NCI-H1694 treated with DMSO at 0.1 percent for 48 hours (cell line): ENCODE measurements at regions not wholly inside any gene's neighbourhood (a gene's known extent, or its start where the extent isn't known, plus 50 kb on each side); places are given as distances from the start of the nearest gene placed in this dataset.

Source experiments
- DNase-seq: peaks from one replicate; lab custom pipeline; 2025; lab: John Stamatoyannopoulos, UW

DNA sequence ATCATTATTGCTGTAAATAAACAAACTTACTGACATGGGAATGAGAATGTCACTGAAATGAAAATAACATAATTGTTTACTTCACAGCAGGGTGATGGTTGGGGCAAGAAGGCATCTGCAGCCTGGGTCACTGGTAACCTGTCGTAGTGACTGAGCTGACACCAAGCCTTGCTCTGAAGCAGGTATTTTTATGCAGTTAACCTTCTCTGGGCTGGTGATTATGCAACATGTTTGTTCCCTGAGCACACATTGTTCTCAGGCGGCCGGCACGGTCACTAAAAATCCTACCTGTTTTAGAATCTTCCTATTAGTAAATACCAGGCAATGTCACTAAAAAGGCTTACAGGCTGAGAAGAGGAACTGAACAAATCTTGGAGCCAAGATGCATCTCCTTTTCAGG is 157.7 kb upstream of the NR3C1 start:
- no peak for DNase-seq

DNA sequence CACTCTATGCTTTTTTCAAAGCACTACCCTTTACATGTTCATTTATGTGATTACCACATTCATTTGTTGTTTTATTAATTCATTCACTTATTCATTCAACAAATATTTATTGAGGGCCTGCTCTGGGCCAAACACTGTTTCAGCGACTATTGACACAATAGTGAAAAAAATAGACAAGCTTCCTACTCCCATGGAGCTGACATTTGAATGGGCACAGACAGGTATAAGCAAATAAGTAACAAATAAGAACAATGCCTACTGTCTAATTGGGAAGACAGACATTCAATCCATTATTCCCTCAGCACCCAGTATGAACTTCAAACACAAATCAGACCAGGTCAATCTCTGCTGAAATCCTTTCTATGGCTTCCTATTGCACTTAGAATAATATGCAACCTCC is 156.9 kb upstream of the NR3C1 start:
- no peak for DNase-seq

DNA sequence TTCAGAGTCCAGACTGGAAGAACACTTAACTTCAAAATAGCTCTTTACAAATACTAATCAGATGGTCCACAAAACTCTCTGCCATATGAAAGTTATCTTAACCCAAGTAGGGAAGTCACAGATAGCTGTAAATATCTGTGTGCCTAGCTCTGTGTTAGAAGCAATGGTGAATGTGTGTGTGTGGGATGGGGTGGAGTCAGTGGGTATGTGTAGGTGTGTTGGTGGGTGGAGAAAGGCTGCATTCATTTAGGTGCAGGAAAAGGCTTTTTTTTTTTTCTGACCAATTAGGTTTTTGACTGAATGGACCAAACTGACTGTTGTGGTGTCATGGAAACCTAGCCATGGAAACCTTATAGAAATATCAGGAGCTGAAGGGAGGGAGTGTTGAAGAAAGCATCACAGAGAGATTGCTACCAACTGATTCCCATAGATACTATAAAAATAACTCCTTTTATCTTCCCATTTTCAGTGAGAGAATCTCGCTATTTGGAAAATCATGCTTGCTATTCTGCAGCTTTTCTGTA is 156.2 kb upstream of the NR3C1 start:
- no peak for DNase-seq

DNA sequence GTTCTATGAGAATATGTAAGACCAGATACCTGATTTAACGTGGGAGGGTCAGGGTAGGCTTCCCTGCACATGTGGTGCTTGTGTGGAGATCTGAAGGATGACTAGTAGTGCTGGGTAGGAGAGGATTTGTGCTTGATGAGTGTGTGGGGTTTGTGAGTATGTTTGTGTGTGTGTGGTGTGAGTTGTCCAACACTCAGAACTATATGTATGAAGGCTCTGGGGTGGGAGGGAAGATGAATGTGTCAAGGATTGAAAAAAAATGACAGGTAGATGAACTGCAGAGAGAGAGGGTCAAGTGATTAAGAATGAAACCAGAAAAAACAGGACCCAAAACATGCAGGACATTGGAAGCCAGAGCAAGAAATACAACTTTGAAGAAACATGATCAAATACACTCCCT is 154.6 kb upstream of the NR3C1 start:
- no peak for DNase-seq

DNA sequence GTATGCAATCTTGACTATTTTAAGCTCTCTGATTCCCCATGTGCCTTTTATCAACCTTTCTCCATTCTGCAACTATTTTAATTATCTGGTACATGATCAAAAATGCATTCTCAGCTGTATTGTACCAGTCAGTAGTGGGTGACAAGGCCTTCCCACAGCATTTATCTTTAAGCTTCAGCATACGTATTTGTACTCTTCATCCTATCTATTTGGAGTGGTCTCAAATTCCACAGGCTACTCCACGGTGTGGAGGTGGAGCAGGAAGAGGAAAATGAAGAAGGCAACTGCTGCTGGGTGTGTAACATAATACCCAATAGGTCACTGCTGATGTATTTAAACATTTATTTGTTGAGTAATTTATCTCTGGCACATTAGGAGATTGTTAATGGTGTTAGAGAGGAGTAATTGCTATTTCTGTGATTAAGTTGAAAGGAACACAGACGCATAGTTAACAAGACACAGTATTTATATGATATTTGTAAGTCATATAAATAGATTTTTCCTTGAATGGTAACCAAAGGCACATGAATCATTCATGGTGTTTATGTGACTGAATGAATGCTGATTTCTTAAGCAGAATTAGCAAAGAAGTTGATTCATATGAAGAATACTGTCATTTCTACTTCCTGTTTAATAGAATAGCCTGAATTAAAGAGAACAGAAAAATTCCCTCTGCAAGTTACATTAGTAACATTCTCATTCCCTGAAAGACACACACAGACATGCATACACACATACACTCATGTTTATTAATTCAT is 153.8 kb upstream of the NR3C1 start:
- DNase-seq: no peak

DNA sequence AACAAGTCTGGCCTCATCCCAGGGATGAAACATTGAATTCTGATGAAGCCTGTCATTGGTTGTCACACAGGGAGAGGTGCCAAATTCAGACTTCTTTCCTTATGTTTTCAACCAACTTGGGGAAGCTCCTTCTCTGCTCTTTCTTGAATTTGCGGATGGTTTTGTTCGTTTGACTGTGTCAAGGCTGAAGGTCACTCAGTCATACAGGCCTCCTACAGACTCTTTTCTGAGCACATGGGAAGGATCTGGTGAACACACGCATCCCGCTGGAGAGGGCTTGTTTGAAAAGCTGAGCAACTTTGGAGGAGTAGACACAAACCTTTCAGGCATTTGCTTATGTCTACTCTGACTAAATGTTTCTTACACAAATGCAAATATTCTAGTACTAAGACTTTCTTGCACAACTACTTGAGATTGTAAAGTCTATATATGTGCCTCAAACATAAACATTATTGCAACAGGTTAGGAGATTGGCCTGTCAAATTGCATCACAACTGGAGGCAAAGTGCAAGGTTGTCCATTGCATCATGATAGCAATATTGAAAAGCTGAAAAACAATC is 151.5 kb upstream of the NR3C1 start:
- no peak for DNase-seq

DNA sequence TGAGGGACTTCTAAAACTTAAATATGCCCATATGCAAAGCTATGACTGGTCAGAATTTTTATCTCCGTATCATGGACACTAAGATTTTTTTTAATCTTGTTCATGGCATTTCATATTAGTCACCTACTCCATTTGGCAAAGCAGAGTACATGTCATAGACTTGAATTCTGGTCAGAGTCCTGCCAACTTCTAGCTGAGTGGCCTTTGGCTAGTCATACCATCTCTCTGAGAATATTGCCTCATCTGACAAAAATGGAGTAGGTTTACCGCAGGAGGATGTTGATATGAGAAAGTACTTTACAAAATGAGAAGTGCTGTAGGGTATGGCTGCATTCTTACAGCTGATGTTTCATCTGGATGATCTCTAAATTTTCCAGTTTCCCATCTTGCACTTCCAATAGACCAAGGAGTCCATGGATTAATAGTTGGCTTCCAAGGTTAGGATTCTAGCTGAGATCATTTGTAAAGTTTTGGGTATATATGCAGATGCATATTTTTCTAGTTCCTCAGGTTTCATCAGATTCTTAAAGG is 150.8 kb upstream of the NR3C1 start:
- DNase-seq: no peak

DNA sequence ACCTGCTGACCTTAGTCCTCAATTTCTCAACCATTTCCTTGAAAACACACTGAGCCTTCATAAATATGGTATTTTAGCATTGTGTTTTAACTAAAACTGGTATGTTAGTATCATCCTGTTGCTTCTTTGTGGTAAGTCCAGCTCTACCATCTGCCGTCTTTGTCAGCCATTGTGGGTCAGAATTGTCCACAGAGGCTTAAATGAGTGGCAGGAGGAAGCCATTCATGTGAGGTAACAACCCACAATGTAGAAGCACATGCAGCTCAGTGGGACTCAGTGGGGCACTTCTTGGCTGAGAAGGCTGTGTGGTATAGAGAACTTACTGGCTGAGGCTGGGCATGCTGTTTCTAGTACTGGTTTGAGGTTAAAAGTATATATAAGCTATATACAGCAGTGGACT is 149.2 kb upstream of the NR3C1 start:
- DNase-seq: no peak

DNA sequence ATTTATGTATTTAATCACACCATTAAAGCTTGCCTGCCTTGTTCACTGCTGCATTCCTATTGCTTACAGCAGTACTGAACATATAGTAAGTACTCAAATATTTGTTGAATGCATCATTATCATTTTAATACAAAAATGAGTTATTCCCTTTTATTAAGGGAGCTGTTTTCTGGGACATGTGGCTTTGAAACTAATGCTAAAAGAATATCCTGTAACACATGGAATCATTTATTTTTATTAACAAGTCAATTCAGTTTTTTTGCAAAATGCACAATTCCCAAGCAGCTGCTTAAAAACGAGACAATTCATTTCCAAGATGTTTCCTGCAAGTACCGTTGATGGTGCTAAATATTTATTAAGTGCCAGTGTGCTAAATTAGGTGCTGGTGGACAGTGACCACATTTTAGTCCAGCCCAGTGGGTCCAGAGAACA is 148.3 kb upstream of the NR3C1 start:
- DNase-seq: no peak

DNA sequence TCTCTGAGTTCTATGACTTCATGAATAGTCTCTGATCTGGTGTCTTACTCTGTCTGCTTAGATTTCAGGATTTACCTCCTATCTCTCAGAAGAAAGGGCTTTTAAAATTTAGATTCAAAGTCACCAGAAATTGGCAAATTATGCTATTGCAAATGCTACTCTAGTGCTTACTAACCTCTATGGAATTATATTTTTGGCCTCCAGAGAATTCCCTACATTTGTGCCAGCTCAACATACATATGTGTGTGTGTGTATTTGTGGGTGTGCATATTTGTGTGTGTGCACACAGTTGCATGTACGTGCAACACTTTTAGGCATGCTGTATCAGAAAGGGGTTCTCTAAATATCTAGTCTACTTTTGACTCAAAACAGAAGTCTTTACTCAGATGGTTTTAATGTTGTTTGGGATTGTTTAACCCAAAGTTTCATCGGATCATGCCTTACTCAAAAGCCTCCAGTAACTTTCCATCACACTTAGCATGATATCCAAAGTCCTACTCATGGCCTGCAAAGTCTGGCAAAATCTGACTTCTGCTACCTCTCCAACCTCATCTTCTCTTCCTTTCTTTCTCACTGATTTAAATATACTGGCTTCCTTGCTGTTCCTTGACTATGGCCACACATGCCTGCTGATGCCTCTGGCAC is 147.6 kb upstream of the NR3C1 start:
- no peak for DNase-seq

DNA sequence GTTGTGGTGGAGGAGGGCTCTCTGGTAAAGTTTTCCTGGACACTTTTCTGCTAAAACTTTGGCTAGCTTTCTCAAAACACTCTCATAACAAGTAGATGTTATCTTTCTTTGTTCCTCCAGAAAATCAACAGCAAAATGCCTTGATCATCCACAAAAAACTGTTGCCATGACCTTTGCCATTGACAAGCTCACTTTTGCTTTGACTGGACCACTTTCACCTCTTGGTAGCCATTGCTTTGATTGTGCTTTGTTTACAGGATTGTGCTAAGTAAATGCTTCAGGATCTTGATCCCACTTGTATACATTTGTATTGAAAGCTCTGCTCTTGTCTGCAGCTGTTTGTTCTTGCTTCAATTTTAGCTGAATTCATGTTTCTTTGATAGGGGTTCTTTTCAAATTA is 143.9 kb upstream of the NR3C1 start:
- DNase-seq: no peak

DNA sequence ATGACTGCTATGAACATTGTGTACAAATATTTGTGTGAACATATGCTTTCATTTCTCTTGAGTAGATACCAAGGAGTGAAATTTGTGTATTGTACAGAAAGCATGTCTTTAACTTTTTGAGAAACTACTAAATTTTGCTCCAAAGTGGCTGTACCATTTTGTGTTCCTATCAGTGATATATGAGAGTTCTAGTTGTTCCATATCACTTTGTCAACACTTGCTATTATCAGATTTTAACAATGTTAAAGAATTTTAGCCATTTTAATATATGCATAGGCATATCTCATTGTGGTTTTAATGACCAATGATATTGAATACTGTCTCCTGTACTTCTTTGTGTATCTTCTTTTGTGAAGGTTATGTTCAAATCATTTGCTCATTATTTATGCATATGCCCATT is 142.9 kb upstream of the NR3C1 start:
- DNase-seq: no peak

DNA sequence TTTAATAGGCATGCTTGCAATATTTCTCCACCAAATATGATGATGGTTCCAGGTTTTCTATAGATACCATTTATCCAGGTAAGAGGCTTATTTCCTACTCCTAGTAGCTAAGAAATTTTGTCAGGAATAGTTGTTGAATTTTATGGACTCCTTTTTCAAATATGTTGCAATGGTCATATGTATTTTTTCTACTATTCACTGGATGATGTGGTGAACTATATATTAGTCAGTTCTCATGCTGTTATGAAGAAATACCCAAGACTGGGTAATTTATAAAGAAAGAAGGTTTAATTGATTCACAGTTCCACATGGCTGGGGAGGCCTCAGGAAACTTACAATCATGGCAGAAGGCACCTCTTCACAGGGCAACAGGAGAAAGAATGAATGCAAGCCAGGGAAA is 141.1 kb upstream of the NR3C1 start:
- no peak for DNase-seq

DNA sequence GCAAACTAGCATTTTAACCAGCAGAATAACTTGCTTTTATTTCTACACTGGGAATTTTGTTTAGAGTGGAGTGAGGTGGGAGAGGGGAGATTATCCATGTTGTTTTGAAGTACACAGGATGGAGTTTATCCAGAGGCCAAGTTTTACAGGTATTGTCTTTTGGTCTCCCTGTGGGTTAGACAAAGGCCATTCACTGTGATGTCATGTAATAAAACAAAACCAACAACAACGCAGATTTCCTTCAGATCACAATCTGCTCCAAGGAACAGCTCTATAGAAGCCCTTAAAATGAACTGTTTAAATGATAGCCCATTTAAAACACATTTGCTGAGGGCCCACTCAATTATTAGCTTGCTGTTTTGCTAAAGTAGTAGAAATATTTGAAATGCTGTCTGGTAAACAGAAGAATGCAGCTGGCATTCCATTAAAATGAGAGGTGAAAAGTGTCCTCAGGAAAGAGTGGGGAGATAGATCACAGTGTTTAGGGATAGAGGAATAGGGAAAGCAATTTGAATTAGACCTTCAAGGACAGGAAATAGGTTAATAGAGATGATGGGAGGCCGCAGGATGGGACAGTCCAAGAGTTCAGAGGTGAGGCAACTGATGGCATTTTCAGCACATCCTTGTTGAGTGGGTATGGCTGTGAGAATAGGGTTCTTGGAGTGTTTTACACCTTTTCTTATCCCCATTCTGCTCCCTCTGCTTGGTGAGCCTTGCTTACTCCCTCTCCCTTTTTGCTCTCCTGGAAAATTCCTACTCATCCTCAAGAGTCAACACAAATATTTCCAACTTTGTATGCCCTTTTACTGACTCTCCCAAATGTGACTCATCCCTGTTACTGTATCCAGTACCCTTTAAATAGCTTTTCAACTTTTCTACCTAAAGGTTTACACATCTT is 140.1 kb upstream of the NR3C1 start:
- DNase-seq: no peak

DNA sequence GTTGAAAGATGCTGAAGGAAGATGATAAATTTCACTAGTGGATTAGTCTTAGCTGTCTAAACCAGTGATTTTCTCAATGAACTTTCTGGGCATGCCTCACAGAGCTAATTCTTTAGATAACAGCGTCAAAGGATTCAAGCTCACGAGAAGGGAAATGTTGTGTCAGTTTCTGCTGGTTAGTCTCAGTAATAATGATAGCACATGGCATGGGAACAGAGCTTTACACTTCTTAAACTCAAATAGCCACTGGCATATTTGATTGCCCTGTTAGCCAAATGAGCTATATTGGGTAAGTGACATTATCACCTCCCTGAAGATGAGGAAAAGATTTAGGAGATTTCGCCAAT is 139.3 kb upstream of the NR3C1 start:
- DNase-seq: no peak

DNA sequence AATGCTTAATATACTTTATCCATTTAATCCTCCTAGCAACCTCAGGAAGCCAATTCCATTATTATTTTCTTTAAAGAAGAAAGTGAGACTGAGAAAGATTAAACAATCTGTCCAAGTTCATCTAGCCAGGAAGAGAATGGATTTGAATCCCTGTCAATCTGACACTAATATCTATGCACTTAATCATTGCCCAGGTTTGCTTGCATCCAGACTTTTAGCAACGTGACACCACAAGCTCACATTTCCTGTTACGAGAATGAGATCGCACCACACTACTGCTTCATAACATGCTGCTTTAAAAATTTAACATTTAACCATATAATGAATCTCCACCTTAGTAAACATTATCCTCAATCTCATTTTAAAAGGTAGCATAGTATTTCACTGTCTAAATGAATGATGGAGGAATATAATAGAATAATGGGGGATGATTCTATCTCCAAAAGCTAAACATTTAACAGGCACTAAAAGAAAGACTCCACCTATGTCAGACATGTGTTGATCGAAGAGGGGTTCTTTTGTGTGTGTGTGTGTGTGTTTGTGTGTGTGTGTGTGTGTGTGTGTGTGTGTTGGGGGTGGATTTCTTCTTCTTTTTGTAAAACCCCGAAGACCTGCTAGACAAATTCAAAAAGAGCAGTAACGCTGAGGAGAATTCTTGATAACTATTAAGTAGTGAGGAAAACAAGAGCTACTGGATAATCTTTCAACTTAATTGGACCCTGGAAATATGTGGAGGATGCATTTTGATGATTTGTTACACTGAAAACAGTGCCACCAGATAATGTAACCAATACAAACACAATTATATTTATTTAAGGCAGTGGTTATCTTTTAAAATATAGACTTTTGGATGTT is 138.7 kb upstream of the NR3C1 start:
- no peak for DNase-seq

DNA sequence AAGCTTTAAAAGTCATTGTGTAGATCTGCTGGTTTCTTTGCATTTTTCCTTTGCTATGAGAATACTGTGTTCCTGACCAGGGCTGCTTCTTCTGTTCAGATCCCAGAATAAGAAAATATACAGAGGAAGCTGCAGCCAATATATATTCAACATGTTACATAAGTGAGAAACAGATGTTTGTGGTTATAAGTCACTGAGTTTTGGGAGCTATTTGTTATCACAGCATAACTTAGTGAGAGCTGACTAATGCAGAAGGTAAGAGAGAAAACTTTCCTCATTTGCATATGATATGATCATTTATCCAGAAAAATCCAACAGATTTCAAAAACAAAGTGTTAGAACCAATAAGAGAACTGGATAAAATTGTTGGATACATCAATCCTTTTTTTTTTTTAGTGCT is 136.3 kb upstream of the NR3C1 start:
- DNase-seq: no peak

DNA sequence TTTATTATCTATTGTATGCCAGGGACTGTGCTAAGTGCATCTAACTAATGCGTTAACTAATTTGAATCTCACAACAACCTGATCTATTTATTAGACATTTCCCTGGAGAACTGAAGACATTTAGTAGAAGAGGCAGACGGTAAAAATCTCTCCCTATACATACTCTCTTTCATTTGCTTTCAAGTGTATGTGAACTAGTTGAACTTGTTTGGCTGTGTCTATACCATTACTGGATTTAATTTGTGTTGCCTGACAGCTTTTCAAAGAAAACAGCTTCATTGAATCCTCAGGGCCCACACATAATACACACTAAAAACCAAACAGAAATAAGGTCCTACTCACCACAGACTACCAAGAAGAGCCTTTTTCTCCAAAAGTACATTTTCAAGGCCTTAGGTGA is 133.6 kb upstream of the NR3C1 start:
- DNase-seq: no peak

DNA sequence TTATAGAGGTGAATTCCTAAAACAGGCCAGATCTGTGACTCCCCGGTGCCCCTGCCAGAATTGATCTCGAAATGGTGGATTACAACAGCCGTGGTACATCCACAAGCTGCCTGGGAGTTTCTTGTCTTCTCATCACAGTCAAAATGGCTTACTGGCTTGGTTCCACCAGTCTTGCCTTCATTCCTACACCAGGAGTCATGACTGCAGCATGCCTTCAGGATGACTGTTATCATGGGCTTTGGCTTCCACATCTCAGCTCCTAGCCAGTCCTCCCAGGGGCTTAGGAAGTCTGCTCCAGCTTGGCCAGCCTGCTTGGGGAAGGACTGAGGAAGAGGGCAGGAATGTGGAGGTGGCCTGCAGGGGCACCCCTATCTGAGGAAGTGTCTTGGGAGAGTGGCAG is 132.9 kb upstream of the NR3C1 start:
- no peak for DNase-seq

DNA sequence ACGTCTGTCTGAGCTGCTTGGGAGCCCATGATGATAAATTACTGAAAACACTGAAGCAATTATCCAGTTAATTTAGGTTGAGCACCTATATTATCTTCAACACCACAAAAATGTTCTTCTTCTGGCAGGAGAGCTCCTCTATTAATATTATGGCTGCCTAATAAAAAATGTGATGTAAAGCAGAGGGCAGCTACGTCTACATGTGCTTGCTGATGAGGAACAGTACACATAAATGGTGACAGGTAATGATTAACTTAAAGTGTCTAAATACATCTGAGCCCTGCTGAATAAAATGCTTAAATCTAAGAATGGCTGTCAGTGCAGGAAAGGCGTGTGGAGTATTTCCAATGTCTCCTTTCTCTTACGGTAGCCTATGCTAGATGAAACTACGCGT is 131.3 kb upstream of the NR3C1 start:
- DNase-seq: no peak
